Endothelial cell (in vitro differentiated cells): ENCODE measurements at regions not wholly inside any gene's neighbourhood (a gene's known extent, or its start where the extent isn't known, plus 50 kb on each side); places are given as distances from the start of the nearest gene placed in this dataset.
"Not testable (repeated sequence)": the region's sequence is repeated elsewhere in the genome, so short reads cannot be mapped to it uniquely, and the experiment has no call there.

Source experiments
- DNase-seq: peaks from one replicate; pipeline ENCODE4 v3.0.0; 2021; ENCODE audit warnings: low spot score
- H3K27ac Mint-ChIP-seq: one replicate; pipeline ENCODE4 v1.8.0; 2021; ENCODE audit warnings: mixed read lengths, inconsistent platforms; ENCODE audit not compliant: unreplicated experiment
- H3K27me3 Mint-ChIP-seq: one replicate; pipeline ENCODE4 v1.8.0; 2021; ENCODE audit warnings: mild to moderate bottlenecking, moderate library complexity, mixed read lengths, inconsistent platforms; ENCODE audit not compliant: unreplicated experiment
- H3K36me3 Mint-ChIP-seq: one replicate; pipeline ENCODE4 v1.8.0; 2021; ENCODE audit warnings: mild to moderate bottlenecking, low read depth, mixed read lengths, inconsistent platforms; ENCODE audit not compliant: unreplicated experiment
- H3K4me1 Mint-ChIP-seq: one replicate; pipeline ENCODE4 v1.8.0; 2021; ENCODE audit warnings: mild to moderate bottlenecking, mixed read lengths, inconsistent platforms; ENCODE audit not compliant: unreplicated experiment
- H3K4me3 Mint-ChIP-seq: one replicate; pipeline ENCODE4 v1.8.0; 2021; ENCODE audit warnings: mild to moderate bottlenecking, mixed read lengths, inconsistent platforms; ENCODE audit not compliant: unreplicated experiment
- H3K9me3 Mint-ChIP-seq: one replicate; pipeline ENCODE4 v1.8.0; 2021; ENCODE audit warnings: mixed read lengths, inconsistent platforms; ENCODE audit not compliant: unreplicated experiment
- TF ChIP-seq, protein P1 (sequence below): fragments of 200-600 bp; sonication (generic); IDR thresholded peaks from one replicate; pipeline ENCODE4 v1.5.0; 2021; ENCODE audit warnings: antibody characterized with exemption; ENCODE audit not compliant: unreplicated experiment

DNA sequence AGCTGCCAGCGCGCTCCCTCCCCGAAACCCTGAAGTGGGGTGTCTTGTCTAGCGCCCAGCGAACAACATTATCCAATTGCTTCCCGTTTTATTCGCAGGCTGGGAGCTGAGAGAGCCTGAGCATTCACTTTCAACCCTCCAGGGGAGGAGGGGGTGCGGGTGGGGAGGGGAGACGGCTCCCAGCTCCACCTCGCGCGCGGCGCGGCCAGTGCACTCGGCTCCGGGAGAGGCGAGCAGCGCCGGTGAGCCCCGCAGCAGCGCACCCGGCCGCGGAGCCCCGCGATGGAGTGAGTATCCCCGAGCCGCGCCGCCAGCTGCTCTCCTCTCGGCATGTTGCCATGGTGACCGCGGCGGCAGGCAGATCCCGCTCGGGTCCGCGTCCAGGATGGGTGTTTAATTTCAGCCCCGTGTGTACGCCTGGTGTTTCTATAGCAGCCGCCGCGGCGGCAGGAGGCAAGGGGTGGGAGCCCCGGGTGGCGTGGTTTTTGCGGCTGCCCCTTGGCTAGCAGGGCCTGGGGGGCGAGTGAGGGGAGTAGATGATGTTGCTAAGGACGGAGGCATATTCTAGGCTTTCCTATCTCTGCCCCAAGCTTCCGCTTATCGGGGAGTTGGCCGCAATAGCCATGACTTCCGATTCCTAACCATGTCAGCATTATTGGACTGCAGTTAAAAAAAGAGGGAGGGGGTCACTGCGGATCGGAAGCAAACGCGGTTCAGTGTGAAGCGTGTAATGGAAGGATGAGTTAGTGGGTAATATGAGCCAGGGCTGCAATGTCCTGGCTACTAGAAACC is 139.2 kb upstream of the PALM2AKAP2 start:
- DNase-seq, result peak; percentile 58
- peak overlapping the region; percentile 2 for H3K4me3 Mint-ChIP-seq
- peaks cover 4% of the 10 kb centered on the region for H3K4me1 Mint-ChIP-seq
- H3K27me3 Mint-ChIP-seq, result peaks cover 9% of the 10 kb centered on the region
- TF ChIP-seq, protein P1, sequence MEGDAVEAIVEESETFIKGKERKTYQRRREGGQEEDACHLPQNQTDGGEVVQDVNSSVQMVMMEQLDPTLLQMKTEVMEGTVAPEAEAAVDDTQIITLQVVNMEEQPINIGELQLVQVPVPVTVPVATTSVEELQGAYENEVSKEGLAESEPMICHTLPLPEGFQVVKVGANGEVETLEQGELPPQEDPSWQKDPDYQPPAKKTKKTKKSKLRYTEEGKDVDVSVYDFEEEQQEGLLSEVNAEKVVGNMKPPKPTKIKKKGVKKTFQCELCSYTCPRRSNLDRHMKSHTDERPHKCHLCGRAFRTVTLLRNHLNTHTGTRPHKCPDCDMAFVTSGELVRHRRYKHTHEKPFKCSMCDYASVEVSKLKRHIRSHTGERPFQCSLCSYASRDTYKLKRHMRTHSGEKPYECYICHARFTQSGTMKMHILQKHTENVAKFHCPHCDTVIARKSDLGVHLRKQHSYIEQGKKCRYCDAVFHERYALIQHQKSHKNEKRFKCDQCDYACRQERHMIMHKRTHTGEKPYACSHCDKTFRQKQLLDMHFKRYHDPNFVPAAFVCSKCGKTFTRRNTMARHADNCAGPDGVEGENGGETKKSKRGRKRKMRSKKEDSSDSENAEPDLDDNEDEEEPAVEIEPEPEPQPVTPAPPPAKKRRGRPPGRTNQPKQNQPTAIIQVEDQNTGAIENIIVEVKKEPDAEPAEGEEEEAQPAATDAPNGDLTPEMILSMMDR, result no peak
- no peaks in the 10 kb centered on the region for H3K9me3 Mint-ChIP-seq
- H3K36me3 Mint-ChIP-seq, result no peaks in the 10 kb centered on the region
- no peak overlapping the region for H3K27ac Mint-ChIP-seq

DNA sequence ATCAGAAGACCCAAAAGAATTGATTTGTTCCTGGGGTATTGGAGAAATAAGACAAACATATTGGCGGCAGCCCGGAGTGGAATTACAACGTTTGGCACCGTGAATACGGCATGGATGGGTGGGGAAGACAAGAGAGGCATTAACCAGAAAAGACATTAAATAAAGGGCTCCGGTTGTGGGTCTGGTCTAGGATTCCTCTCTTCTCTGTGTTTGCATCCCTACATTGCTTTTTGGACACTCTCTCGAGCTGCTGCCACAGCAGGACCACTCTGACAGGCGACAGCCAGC is 138.7 kb upstream of the PALM2AKAP2 start:
- H3K9me3 Mint-ChIP-seq, result no peaks in the 10 kb centered on the region
- TF ChIP-seq, protein P1, result no peak
- peaks cover 4% of the 10 kb centered on the region for H3K4me1 Mint-ChIP-seq
- no peak for DNase-seq
- H3K4me3 Mint-ChIP-seq, result peak overlapping the region; percentile 2
- H3K27ac Mint-ChIP-seq, result no peak overlapping the region
- H3K27me3 Mint-ChIP-seq, result peaks cover 7% of the 10 kb centered on the region
- no peaks in the 10 kb centered on the region for H3K36me3 Mint-ChIP-seq

DNA sequence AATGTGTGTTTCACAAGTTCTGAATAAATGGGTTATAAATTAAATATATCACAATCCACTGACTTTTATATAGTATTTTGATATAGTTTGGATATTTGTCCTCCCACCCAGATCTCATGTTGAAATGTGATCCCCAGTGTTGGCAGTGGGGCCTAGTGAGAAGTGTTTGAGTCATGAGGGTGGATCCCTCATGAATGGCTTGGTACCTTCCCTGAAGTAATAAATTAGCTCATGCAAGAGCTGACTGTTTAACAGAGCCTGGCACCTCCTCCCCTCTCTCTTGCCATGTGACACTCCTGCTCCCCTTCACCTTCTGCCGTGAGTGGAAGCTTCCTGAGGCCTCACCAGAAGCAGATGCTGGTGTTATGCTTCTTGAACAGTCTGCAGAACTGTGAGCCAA is 127.9 kb upstream of the PALM2AKAP2 start:
- TF ChIP-seq, protein P1, result no peak
- Mint-ChIP-seq H3K27me3 (no peaks in the 10 kb centered on the region), H3K4me3 (no peak overlapping the region), H3K27ac (no peak overlapping the region), H3K9me3 (no peaks in the 10 kb centered on the region), H3K4me1 (no peaks in the 10 kb centered on the region), H3K36me3 (no peaks in the 10 kb centered on the region)
- DNase-seq, result no peak

DNA sequence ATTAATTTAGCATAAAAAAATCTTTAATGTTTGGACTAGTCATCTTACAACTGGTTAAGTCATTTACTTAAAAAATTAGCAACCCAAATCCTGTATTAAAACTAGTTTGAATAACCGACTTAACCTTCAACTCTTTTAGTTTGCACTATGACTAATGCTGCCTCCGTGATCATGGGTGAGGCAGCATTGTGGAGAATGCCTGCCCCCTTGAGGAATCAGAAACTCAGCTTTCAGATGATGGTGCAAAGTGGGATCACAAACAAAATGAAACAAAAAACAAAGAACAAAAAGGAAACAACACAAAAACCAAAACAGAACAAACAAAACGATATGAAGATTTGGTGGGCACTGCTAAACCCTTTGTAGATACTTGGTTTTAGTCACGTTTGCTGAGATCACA is 127.0 kb upstream of the PALM2AKAP2 start:
- Mint-ChIP-seq H3K4me3 (no peak overlapping the region), H3K36me3 (no peaks in the 10 kb centered on the region), H3K27me3 (peaks cover 1% of the 10 kb centered on the region), H3K9me3 (no peaks in the 10 kb centered on the region), H3K27ac (no peak overlapping the region), H3K4me1 (no peaks in the 10 kb centered on the region)
- TF ChIP-seq, protein P1, result no peak
- no peak for DNase-seq

DNA sequence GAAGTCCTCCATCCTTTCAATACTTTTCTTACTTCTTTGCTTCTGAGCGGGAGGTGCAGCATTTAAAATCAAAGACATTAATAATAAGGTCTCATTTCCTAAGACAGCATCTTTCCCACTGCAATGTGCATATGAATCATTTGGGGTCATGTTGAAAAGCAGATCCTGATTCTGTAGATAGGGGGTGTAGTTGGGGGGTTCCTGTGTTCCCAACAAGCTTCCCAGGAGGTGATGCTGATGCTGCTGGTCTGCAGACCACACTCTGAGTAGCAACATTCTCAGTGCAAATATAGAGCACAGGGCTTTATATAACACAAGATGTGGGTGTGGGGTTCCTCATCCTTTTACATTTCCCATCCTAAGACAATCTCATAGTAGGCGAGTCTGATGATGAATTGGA is 126.5 kb upstream of the PALM2AKAP2 start:
- no peak for DNase-seq

DNA sequence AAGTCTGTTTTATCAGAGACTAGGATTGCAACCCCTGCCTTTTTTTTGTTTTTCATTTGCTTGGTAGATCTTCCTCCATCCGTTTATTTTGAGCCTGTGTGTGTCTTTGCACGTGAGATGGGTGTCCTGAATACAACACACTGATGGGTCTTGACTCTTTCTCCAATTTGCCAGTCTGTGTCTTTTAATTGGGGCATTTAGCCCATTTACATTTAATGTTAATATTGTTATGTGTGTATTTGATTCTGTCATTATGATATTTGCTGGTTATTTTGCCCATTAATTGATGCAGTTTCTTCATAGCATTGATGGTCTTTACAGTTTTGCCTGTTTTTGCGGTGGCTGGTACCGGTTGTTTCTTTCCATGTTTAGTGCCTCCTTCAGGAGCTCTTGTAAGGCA is 116.0 kb upstream of the PALM2AKAP2 start:
- not testable (repeated sequence) for H3K9me3 Mint-ChIP-seq, DNase-seq, H3K27me3 Mint-ChIP-seq, H3K4me1 Mint-ChIP-seq, H3K27ac Mint-ChIP-seq, H3K4me3 Mint-ChIP-seq, H3K36me3 Mint-ChIP-seq

More for the DNA sequence above, 126.5 kb upstream of the PALM2AKAP2 start:
- TF ChIP-seq, protein P1, result no peak
- H3K9me3 Mint-ChIP-seq, result no peaks in the 10 kb centered on the region
- no peak overlapping the region for H3K27ac Mint-ChIP-seq
- H3K4me3 Mint-ChIP-seq, result no peak overlapping the region
- H3K27me3 Mint-ChIP-seq, result peaks cover 1% of the 10 kb centered on the region
- no peaks in the 10 kb centered on the region for H3K4me1 Mint-ChIP-seq
- no peaks in the 10 kb centered on the region for H3K36me3 Mint-ChIP-seq

DNA sequence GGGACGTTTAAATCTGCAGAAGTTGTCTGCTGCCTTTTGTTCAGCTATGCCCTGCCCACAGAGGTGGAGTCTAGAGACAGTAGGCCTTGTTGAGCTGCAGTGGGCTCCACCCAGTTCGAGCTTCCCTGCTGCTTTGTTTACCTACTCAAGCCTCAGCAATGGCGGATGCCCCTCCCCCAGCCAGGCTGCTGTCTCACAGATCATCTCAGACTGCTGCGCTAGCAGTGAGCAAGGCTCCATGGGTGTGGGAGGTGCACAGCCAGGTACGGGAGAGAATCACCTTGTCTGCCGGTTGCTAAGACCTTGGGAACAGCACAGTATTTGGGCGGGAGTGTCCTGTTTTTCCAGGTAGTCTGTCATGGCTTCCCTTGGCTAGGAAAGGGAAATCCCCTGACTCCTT is 114.3 kb upstream of the PALM2AKAP2 start:
- not testable (repeated sequence) for H3K27me3 Mint-ChIP-seq, H3K4me3 Mint-ChIP-seq, H3K9me3 Mint-ChIP-seq, H3K36me3 Mint-ChIP-seq, H3K27ac Mint-ChIP-seq, DNase-seq, H3K4me1 Mint-ChIP-seq
